Osteoblast (primary cell): ENCODE measurements at regions not wholly inside any gene's neighbourhood (a gene's known extent, or its start where the extent isn't known, plus 50 kb on each side); places are given as distances from the start of the nearest gene placed in this dataset.

ENCODE experiments used
- DNase-seq: peaks from one replicate; pipeline ENCODE4 v3.0.0; 2011; ENCODE audit warnings: low spot score, mixed read lengths; ENCODE audit not compliant: insufficient read length; ENCODE audit errors: missing footprints
- H2AFZ ChIP-seq: 2 replicates; pipeline ENCODE4 v1.6.0; 2011; ENCODE audit warnings: mild to moderate bottlenecking, low read length
- H3K27ac ChIP-seq: 2 replicates; pipeline ENCODE4 v1.5.1; 2011; ENCODE audit warnings: mild to moderate bottlenecking, low read depth, low read length, moderate library complexity
- H3K27me3 ChIP-seq: 2 replicates; pipeline ENCODE4 v1.6.0; 2012; ENCODE audit warnings: mild to moderate bottlenecking, control low read depth, inconsistent platforms, low read length, moderate library complexity; ENCODE audit not compliant: insufficient read depth
- H3K36me3 ChIP-seq: 2 replicates; pipeline ENCODE4 v1.5.1; 2011; ENCODE audit warnings: mild to moderate bottlenecking, low read length, control low read depth, moderate library complexity; ENCODE audit not compliant: insufficient read depth
- H3K4me1 ChIP-seq: 2 replicates; pipeline ENCODE4 v1.5.1; 2011; ENCODE audit warnings: mild to moderate bottlenecking, low read length, control low read depth, moderate library complexity; ENCODE audit not compliant: insufficient read depth
- H3K4me2 ChIP-seq: 2 replicates; pipeline ENCODE4 v1.6.0; 2011; ENCODE audit warnings: mild to moderate bottlenecking, low read length; ENCODE audit not compliant: insufficient read depth
- H3K4me3 ChIP-seq: fragments of 200-600 bp; sonication (generic); 3 replicates; pipeline ENCODE4 v1.5.1; 2012; ENCODE audit warnings: mild to moderate bottlenecking, low read length, inconsistent platforms; ENCODE audit not compliant: insufficient read depth
- H3K79me2 ChIP-seq: 2 replicates; pipeline ENCODE4 v1.6.0; 2012; ENCODE audit warnings: mild to moderate bottlenecking, low read length, control low read depth, inconsistent platforms; ENCODE audit not compliant: insufficient read depth
- H3K9me3 ChIP-seq: 2 replicates; pipeline ENCODE4 v1.5.1; 2011; ENCODE audit warnings: low read depth, low read length, control low read depth
- H4K20me1 ChIP-seq: 2 replicates; pipeline ENCODE4 v1.6.0; 2012; ENCODE audit warnings: mild to moderate bottlenecking, low read length, control low read depth; ENCODE audit not compliant: insufficient read depth
- CTCF ChIP-seq: IDR thresholded peaks from 2 replicates; pipeline ENCODE4 v1.5.1; 2011; ENCODE audit warnings: mild to moderate bottlenecking, low read depth, low read length, moderate library complexity; ENCODE audit errors: extremely low read depth

GRCh38 chr3:106823701-106824100 is 553.5 kb upstream of the CCDC54 start:
- TF ChIP-seq CTCF = no peak
- Histone ChIP-seq H3K27me3 (no peaks in the 10 kb centered on the region), H3K4me1 (peaks cover 49% of the 10 kb centered on the region), H3K9me3 (no peaks in the 10 kb centered on the region), H3K27ac (no peak overlapping the region), H3K79me2 (peaks cover 58% of the 10 kb centered on the region), H4K20me1 (no peaks in the 10 kb centered on the region), H3K36me3 (peaks cover 22% of the 10 kb centered on the region), H3K4me2 (no peak overlapping the region), H3K4me3 (no peak overlapping the region), H2AFZ (no peak overlapping the region)
- no peak for DNase-seq

- Histone ChIP-seq H3K4me2 (peak overlapping the region; percentile 9), H3K4me3 (no peak overlapping the region), H3K4me1 (peaks cover 56% of the 10 kb centered on the region), H3K36me3 (peaks cover 22% of the 10 kb centered on the region), H3K27me3 (no peaks in the 10 kb centered on the region), H3K9me3 (no peaks in the 10 kb centered on the region), H4K20me1 (no peaks in the 10 kb centered on the region), H3K27ac (peak overlapping the region; percentile 84), H3K79me2 (peaks cover 58% of the 10 kb centered on the region), H2AFZ (peak overlapping the region; percentile 25)
- peak; percentile 59 for TF ChIP-seq CTCF
- DNase-seq = peak; percentile 76
These were observed 552.4 kb upstream of the CCDC54 start for GRCh38 chr3:106824856-106825255.

GRCh38 chr3:106825962-106826605 is 551.2 kb upstream of the CCDC54 start:
- Histone ChIP-seq H3K27ac (peak overlapping the region; percentile 84), H3K4me1 (peaks cover 62% of the 10 kb centered on the region), H3K79me2 (peaks cover 51% of the 10 kb centered on the region), H3K36me3 (peaks cover 21% of the 10 kb centered on the region), H2AFZ (no peak overlapping the region), H4K20me1 (no peaks in the 10 kb centered on the region), H3K27me3 (no peaks in the 10 kb centered on the region), H3K9me3 (no peaks in the 10 kb centered on the region), H3K4me3 (no peak overlapping the region), H3K4me2 (peak overlapping the region; percentile 7)
- no peak for TF ChIP-seq CTCF
- peak; percentile 29 for DNase-seq

GRCh38 chr3:106826791-106827311 is 550.4 kb upstream of the CCDC54 start:
- H3K4me1 ChIP-seq = peaks cover 62% of the 10 kb centered on the region
- no peak overlapping the region for H3K4me3 ChIP-seq

More at GRCh38 chr3:106826791-106827311, 550.4 kb upstream of the CCDC54 start:
- Histone ChIP-seq H4K20me1 (no peaks in the 10 kb centered on the region), H2AFZ (peak overlapping the region; percentile 9), H3K36me3 (peaks cover 18% of the 10 kb centered on the region), H3K4me2 (peak overlapping the region; percentile 7), H3K9me3 (no peaks in the 10 kb centered on the region), H3K27ac (peak overlapping the region; percentile 84), H3K27me3 (no peaks in the 10 kb centered on the region), H3K79me2 (peaks cover 51% of the 10 kb centered on the region)
- no peak for DNase-seq
- TF ChIP-seq CTCF = no peak
